ENCODE measurements at regions not wholly inside any gene's neighbourhood (a gene's known extent, or its start where the extent isn't known, plus 50 kb on each side); places are given as distances from the start of the nearest gene placed in this dataset.

DNA sequence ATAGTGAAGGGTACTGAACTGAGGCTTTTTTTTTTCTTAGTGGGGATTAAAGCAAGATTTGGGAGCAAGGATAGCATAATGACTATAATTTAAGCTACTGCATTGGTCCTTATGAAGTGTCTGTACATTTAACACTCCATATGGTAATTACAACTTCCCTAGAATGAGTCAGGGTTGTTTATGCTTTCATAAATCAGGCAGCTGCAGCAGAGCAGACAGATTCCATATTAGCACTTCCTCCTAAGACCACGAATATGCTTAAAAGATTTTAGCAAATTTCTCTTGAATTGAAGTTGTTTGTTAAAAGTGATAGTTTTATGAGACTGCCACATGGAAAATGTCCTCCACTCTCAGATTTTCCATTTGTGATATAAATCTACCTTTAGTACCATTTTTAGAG is 401.1 kb upstream of the SPRY2 start:
- TF ChIP-seq FOXA1 (IDR thresholded peaks at IDR 0.05) (no peak), ARNT (IDR thresholded peaks at IDR 0.05) (no peak), BHLHE40 (IDR thresholded peaks at IDR 0.05; ENCODE audit: borderline replicate concordance) (no peak), FOXK2 (IDR thresholded peaks at IDR 0.05) (no peak), TARDBP (IDR thresholded peaks at IDR 0.05) (no peak), ELF4 (IDR thresholded peaks at IDR 0.05) (no peak), HDGF (IDR thresholded peaks at IDR 0.05; ENCODE audit: borderline replicate concordance) (no peak), SUZ12 (IDR thresholded peaks at IDR 0.05) (no peak), SP1 (IDR thresholded peaks at IDR 0.05) (no peak), ZNF384 (IDR thresholded peaks at IDR 0.05) (no peak), PKNOX1 (IDR thresholded peaks at IDR 0.05) (0 out of 2 replicates have a peak, but pooled peaks have one; percentile 33), FOXM1 (IDR thresholded peaks at IDR 0.05; ENCODE audit: borderline replicate concordance) (no peak), NFRKB (IDR thresholded peaks at IDR 0.05) (no peak)
